AG10803 (cell line): ENCODE measurements at regions not wholly inside any gene's neighbourhood (a gene's known extent, or its start where the extent isn't known, plus 50 kb on each side); places are given as distances from the start of the nearest gene placed in this dataset.
A peak's percentile ranks its signal among the peaks of the same experiment; 100 is the strongest.
"Not testable (repeated sequence)": the region's sequence is repeated elsewhere in the genome, so short reads cannot be mapped to it uniquely, and the experiment has no call there.

ENCODE experiments used
- DNase-seq: peaks from one replicate; pipeline ENCODE4 v3.0.0; 2010; ENCODE audit warnings: low read depth
- H3K4me3 ChIP-seq: 2 replicates; pipeline ENCODE4 v1.5.1; 2011; ENCODE audit warnings: mild to moderate bottlenecking, low read length, control low read depth
- TF ChIP-seq, protein P1 (sequence below): conservative IDR thresholded peaks from 2 replicates; pipeline ENCODE4 v1.5.1; 2011; ENCODE audit warnings: mild to moderate bottlenecking, low read length, control low read depth, inconsistent platforms

DNA sequence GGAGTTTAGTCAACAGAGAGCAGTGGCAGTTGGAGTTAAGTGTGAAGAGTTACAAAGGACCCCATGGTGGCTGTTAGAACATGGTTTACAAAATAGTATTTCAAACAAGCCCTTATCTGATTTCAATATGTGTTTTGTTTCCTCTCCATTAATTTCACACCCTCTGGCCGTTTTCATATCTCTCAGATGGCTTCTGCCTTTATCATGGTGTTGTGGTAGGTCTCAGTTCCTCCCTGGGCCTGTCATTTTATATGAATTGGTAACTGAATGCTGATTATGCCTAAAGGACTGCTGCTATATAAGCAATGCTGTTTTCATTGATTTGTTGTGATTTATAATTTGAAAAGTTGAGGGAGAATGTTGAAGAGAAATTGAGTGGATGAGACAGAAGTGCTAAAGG is 686.7 kb downstream of the NYAP2 start:
- no peak overlapping the region for H3K4me3 ChIP-seq
- no peak for DNase-seq
- TF ChIP-seq, protein P1, sequence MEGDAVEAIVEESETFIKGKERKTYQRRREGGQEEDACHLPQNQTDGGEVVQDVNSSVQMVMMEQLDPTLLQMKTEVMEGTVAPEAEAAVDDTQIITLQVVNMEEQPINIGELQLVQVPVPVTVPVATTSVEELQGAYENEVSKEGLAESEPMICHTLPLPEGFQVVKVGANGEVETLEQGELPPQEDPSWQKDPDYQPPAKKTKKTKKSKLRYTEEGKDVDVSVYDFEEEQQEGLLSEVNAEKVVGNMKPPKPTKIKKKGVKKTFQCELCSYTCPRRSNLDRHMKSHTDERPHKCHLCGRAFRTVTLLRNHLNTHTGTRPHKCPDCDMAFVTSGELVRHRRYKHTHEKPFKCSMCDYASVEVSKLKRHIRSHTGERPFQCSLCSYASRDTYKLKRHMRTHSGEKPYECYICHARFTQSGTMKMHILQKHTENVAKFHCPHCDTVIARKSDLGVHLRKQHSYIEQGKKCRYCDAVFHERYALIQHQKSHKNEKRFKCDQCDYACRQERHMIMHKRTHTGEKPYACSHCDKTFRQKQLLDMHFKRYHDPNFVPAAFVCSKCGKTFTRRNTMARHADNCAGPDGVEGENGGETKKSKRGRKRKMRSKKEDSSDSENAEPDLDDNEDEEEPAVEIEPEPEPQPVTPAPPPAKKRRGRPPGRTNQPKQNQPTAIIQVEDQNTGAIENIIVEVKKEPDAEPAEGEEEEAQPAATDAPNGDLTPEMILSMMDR = no peak

DNA sequence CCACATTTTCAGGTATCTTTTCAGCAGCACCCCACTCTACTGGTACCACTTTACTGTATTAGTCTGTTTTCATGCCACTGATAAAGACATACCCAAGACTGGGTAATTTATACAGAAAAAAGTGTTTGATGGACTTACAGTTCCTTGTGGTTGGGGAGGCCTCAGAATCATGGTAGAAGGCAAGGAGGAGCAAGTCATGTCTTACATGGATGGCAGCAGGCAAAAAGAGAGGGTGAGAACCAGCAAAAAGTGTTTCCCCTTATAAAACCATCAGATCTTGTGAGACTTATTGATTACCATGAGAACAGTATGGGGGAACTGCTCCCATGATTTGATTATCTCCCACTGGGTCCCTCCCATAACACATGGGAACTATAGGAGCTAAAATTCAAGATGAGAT is 685.9 kb downstream of the NYAP2 start:
- DNase-seq, H3K4me3 ChIP-seq: not testable (repeated sequence)

DNA sequence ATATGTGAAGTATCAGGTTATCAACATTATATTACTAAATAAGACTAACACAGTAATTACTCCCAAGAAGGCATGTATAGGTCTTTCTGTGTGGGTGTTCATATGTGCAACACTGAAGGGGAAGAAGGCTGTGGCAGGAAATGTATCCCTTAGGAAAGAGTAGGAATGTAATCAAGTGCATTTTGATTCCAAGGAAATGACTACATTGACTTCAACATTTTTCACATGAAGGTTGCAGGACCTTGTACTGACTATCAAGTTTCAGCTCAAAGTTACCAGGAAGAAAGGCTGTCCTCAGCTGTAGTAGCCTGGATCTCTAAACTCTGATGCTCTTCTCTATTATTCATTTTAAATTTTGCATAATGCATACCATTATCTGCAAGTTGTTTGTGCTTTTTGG is 680.8 kb downstream of the NYAP2 start:
- TF ChIP-seq, protein P1 = no peak
- H3K4me3 ChIP-seq = no peak overlapping the region
- peak; percentile 74 for DNase-seq

DNA sequence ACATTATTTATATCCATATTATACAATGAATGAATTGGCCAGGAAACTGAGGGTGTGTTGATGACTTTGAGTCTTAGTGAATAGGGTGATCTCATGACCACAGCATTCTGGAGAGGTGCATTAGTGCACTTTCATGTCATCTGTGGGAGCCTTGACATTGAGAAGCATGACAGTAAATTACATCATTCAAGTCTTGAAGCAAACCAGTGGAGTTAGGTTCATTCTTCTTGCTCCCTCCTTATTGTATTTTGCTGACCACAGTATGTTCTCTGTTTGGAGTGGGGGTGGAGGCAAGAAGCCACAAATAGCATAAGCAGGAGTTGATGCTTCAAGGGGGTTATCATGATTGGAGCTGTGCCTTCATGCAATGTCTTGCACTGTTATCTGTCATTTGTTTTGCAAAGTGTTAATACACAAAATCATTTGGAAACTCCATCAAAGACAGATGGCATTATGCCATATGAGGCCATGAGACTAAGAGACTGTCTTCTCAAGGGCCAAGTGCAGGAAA is 680.2 kb downstream of the NYAP2 start:
- peak; percentile 93 for DNase-seq
- H3K4me3 ChIP-seq = no peak overlapping the region
- TF ChIP-seq, protein P1 = no peak

DNA sequence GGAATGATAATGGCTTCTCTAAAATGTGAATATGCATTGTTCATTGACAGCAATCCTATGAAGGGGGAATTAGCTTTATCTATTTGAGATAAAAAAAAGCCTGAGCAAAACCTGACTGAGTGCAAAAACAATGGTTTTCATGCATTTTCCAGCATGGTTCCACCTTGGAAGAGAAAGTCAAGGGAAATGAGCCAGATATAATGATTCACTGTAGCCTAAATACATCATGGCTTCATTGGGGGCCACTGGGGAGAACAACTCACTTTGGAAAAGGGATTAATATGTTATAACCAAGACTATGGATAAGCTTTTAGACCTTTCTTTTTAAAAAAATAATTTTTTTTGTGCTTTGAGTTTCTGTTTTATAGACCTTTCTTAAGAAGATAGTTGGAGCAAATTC is 679.7 kb downstream of the NYAP2 start:
- no peak overlapping the region for H3K4me3 ChIP-seq
- peak; percentile 17 for DNase-seq
- TF ChIP-seq, protein P1 = no peak

DNA sequence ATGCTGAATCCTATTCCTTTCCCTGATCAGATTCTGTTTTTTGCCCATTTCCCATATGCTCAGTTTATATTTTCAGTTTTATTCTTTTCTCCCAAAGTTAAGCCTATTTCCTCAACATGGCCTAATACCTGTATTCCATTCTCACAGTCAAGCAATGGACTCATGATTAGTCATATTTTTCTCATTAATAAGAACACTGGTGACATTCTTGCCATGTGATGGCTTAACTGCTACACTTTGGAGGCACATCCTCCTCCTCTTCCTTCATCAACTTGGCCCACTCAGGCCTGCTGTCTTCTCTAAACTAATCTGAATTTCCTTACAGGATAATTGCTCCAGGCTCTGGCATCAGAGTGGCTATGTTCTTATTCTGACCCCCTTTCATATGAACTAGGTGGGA is 679.2 kb downstream of the NYAP2 start:
- TF ChIP-seq, protein P1 = no peak
- no peak overlapping the region for H3K4me3 ChIP-seq
- DNase-seq = no peak

DNA sequence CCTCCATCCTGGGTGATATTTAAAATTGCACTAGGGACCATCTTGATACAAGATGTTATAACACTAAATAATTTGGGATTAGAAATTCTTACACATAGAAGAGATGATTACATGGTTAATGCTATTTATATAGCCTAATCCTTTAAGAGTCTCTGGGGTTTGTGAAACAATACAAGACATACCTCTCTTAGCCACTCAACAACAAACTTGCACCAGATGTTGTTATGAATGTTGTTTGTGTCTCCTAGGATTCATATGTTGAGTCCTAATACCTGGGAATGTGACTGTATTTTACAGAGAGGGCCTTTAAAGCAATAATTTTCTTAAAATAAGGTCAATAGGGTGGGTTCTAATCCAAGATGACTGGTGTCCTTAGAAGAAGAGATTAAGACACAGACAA is 678.3 kb downstream of the NYAP2 start:
- TF ChIP-seq, protein P1 = no peak
- no peak overlapping the region for H3K4me3 ChIP-seq
- peak; percentile 62 for DNase-seq

DNA sequence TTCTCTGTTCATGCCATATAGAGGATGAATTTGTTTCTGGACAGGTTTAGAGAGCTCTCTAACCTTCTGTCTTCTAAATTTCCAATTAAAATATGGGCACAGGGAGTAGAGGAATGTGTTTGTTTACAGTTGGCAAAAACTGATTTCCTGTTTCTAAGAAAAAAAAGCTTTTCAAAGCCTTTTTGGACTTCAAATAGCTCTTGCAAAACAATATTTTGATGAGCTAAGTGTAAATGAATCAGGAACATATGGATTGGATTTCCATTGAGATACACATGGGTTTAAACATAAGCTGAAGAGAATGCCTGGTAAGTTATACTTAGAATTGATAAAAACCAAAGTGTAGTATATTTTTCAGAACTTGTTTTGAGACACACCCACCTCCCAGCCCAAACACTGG is 677.5 kb downstream of the NYAP2 start:
- H3K4me3 ChIP-seq = no peak overlapping the region
- TF ChIP-seq, protein P1 = no peak
- DNase-seq = peak; percentile 81
